HG03469 (cell line): ENCODE measurements at regions not wholly inside any gene's neighbourhood (a gene's known extent, or its start where the extent isn't known, plus 50 kb on each side); places are given as distances from the start of the nearest gene placed in this dataset.
"Not testable (repeated sequence)": the region's sequence is repeated elsewhere in the genome, so short reads cannot be mapped to it uniquely, and the experiment has no call there.

Experiments
- ATAC-seq: cut with Tn5 transposase; IDR thresholded peaks from one replicate; pipeline ENCODE4 v1.9.1; 2021; ENCODE audit warnings: mild to moderate bottlenecking, moderate library complexity, moderate number of reproducible peaks; ENCODE audit not compliant: unreplicated experiment

DNA sequence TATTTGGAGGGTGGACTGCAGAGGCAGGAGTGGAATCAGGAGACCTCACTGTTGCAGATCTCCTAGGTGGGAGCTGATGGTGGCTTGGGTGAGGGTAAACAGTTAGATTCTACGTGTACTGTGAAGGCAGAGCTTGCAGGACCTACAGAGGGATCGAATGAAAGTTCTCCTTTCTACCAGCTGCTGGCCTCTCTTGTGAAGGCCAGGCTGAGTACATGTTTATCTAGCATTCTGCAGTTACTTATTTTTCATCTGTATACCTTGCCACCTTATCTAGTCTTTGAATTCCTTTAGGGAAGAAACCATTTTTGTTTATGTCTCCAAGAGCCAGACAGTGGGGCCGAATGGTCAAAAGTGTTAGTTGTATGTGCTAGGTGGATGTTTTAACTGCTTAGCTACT, 57.6 kb downstream of the PTTG1 start:
- ATAC-seq, result no peak

DNA sequence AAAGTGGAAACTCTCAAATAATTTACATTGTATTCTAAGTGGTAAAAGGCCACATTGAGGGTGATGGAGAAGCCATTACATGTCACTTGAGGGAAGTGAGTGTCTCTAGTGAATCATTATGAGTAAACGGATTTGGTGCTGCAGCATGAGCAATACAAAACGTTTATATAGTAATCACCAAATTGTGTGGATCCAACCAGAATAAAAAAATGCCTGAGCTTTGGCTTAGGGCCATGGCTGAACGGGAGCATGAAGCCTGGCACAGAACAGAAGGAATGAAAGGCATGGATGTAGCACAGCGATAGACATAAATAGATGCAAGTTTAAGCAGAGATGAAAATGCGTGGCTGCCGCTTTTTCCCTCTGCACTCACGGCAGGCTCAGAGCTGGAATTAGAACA, 58.3 kb downstream of the PTTG1 start:
- ATAC-seq, result no peak

DNA sequence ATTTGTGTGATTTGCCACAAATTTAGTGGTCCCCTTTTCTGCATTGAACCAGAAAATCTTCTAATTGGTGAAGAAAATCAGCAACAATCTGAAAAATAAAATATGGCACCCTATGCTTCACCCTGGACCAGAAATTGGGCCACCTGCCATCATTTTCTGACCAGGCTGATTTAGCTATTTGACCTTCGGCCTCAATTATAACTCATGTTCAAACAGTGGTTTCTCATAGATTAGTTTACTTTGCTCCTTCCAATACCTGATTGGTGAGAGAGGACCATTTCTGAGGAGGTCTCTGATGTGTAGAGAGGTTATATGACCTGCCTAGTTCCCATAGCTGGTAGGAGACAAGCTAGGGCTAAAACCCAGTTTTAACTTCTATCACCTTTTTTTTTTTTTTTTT, 59.0 kb downstream of the PTTG1 start:
- ATAC-seq, result no peak

GRCh38 chr5:160484678-160485077, 63.0 kb downstream of the PTTG1 start:
- no peak for ATAC-seq

DNA sequence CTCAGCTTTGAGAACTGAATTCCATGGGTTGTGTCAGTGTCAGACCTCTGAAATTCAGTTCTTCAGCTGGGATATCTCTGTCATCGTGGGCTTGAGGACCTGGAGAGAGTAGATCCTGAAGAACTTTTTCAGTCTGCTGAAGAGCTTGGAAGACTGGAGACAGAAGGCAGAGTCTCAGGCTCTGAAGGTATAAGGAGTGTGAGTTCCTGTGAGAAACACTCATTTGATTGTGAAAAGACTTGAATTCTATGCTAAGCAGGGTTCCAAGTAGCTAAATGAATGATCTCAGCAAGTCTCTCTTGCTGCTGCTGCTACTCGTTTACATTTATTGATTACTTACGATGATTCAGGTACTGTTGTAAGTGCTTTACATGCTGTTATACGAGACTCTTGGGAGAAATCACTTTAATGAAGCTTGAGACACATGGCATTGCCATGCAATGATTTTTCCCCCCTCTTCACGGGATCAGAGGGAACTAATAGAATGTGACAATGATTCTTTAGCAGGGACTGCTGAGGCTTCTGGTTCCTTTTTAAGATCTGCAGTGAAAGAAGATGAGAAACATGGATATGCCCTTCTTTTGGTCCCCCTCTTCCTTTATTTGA, 63.8 kb downstream of the PTTG1 start:
- ATAC-seq, result no peak

GRCh38 chr5:160486573-160486972, 64.9 kb downstream of the PTTG1 start:
- ATAC-seq, result peak; percentile 55

DNA sequence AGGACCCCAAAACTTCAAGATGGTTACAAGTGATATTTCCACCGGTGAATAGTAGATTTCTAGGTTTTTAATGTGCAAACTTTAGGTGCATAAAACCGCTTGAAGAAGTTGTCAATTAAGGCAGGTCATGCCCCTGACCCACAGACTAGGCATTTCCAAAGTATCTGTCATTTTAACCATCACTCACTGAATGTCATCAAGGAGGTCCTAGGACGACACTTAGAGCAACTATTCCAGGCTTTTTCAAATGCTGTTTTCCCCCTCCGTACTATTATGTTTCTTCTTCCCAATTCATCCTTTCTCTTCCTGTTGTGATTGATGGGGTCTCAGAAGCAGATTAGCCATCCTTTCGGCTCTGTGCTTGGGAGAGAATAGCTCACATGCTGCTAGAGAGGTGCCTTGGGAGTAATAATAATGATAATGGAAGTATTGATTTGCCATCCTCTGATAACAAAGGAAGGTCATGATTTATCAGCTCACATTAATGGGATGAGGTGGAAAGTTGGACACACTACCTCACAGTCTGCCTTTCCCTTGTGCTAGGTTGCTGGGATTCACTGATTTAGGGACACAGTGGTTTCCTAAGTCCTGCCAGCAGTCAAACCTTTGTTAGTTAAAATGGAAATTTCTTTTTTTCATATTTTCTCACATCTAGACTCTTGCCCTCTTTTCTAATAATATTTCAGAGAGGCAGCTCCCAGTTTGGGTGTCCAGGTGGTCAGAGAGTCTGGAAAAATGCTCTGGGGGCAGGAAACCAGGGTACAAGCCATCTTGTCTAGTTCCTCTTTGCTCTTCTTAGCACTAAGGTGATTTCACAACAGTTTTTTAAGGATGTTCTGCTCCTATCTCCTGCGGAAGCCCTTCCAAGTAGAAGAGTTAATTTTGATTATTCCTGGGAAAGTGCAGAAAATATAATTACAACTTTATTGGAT, 67.0 kb downstream of the PTTG1 start:
- no peak for ATAC-seq

GRCh38 chr5:160491438-160491837, 69.8 kb downstream of the PTTG1 start:
- ATAC-seq, result no peak

DNA sequence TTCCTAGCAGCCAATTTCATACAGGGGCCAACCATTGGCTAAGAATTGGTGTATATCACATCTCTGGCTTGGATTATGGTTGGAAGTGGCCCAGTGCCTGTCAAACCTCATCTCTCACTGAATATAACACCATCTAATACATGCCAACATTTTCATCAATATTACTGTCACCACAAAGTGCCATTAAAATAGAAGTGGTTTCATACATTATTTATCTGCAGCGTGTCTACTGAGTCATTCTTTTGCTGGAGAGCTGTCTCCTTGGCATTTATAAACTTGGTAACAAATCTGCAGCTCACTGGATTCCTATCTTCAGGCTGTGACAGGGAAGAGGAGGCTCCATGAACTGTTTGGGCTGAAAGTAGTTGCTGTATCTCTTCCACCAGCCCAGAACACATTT, 70.9 kb downstream of the PTTG1 start:
- ATAC-seq, result no peak

GRCh38 chr5:160493806-160494338, 72.2 kb downstream of the PTTG1 start:
- ATAC-seq, result no peak

DNA sequence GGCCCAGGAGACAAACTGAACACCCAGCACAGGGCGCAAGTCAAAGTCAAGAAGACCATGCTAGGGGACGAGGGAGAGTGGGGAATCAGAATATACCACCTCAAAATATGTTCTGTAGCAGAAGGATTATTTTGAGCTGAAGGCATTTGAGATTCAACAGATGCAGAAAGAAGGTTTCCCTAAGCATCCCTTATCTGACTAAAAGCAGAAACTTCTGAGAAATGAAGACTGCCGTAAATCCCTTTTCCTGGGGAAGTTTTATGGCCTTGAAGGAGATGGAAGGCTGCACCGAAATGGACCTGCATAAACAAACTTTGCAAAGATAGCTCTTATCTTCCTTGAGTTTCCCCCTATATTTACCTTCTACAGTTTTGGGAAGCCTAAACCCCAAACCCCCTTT, 72.8 kb downstream of the PTTG1 start:
- no peak for ATAC-seq

DNA sequence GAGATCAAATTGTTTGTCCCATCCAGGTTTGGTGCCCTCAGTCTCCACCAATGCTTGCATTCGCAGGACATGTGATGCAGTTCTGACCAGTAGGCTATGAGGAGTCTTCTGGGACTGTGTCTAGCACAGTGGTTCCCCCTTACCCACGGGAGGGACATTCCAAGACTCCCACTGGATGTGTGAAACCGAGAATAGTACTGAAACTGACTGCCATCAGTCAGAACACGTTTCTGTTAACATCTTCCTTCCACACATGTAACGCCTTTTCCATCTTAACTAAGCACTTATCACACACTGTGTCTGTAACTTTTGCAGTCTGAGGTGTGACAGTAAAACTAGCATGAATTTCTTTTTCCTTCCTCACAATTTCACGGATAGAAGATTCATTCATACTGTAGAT, 74.7 kb downstream of the PTTG1 start:
- peak; percentile 49 for ATAC-seq

- no peak for ATAC-seq
These were observed 75.1 kb downstream of the PTTG1 start for GRCh38 chr5:160496784-160497183.

GRCh38 chr5:160497878-160498277, 76.2 kb downstream of the PTTG1 start:
- no peak for ATAC-seq

- ATAC-seq, result not testable (repeated sequence)
These were observed 76.9 kb downstream of the PTTG1 start for GRCh38 chr5:160498441-160499043.

GRCh38 chr5:160500786-160501779, 79.4 kb downstream of the PTTG1 start:
- no peak for ATAC-seq

DNA sequence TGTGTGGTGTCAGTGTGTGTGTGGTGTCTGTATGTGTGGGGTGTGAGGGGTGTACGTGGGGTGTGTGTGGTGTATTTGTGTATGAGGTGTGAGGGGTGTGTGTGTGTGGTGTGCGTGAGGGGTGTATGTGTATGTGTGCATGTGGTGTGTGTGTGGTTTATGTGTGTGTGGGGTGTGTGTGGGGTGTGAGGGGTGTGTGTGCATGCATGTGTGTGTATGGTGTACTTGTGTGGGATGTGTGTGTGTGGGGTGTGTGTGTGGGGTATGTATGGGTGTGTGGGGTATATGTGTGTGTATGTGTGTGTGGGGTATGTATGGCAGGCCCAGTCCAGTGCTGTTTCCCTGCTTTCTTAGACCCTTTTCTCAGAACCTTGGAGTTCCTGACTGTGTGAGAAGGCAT, 83.3 kb downstream of the PTTG1 start:
- no peak for ATAC-seq

GRCh38 chr5:160506006-160507004, 84.7 kb downstream of the PTTG1 start:
- ATAC-seq, result peak; percentile 82

- peak; percentile 31 for ATAC-seq
These were observed 85.6 kb downstream of the PTTG1 start for GRCh38 chr5:160507221-160507721.
